ENCODE measurements at regions not wholly inside any gene's neighbourhood (a gene's known extent, or its start where the extent isn't known, plus 50 kb on each side); places are given as distances from the start of the nearest gene placed in this dataset.

GRCh38 chr3:107455621-107456020 lies 67.1 kb upstream of the BBX start:
- BruUV-seq (replicated peaks), result no TSS peak
- no peak for DNase-seq
- H3K9me3 ChIP-seq (ENCODE audit: control insufficient read depth, insufficient read depth, low read length), result no peaks in the 10 kb centered on the region
- H3K56ac ChIP-seq (ENCODE audit: extremely low read depth, insufficient read depth, low read length), result no peak overlapping the region
- no peak overlapping the region for H3K4me3 ChIP-seq (ENCODE audit: insufficient read depth, low read depth, low read length)
- intact Hi-C loops (cut with micrococcal nuclease) (no loop called here), in situ Hi-C loops (cut with MboI; ENCODE audit: low sequenced_read_pairs) (no loop called here), dilution Hi-C loops (cut with HindIII; ENCODE audit: low sequenced_read_pairs, unreplicated experiment) (no loop called here)
- ChIA-PET CTCF (no interaction called here), POLR2A (ENCODE audit: unreplicated experiment) (no interaction called here)
- no peaks in the 10 kb centered on the region for H4K20me1 ChIP-seq (ENCODE audit: insufficient read depth, low read length)
- H3K27ac ChIP-seq (ENCODE audit: insufficient read depth, low read length), result no peak overlapping the region
- H4K91ac ChIP-seq (ENCODE audit: insufficient read depth, low read depth, low read length), result no peak overlapping the region
- no peak overlapping the region for H3K9ac ChIP-seq (ENCODE audit: low read depth, low read length)
- no peak overlapping the region for H2AK5ac ChIP-seq (ENCODE audit: low read depth, low read length)
- TF ChIP-seq MAZ (IDR thresholded peaks at IDR 0.05; ENCODE audit: borderline replicate concordance, low read depth, low read length) (no peak), RAD21 (IDR thresholded peaks at IDR 0.05; ENCODE audit: low read length) (no peak), RFX5 (IDR thresholded peaks at IDR 0.05; ENCODE audit: low read depth, low read length) (no peak), CEBPB (IDR thresholded peaks at IDR 0.05; ENCODE audit: low read depth, low read length) (no peak), POLR2A (IDR thresholded peaks at IDR 0.05; ENCODE audit: low read depth, low read length) (no peak), ELK1 (IDR thresholded peaks at IDR 0.05; ENCODE audit: borderline replicate concordance, low read depth, low read length) (no peak), CTCF (conservative IDR thresholded peaks at IDR 0.05; ENCODE audit: low read depth, low read length) (no peak), SMC3 (IDR thresholded peaks at IDR 0.05; ENCODE audit: low read depth, low read length) (no peak), CHD1 (IDR thresholded peaks at IDR 0.05; ENCODE audit: low read depth, low read length) (no peak), FOS (IDR thresholded peaks at IDR 0.05; ENCODE audit: low read depth, low read length) (no peak)
- no peak overlapping the region for H4K8ac ChIP-seq (ENCODE audit: low read depth in 2 of 2, low read length in 2 of 2)
- no peak overlapping the region for H2BK120ac ChIP-seq (ENCODE audit: low read depth, low read length)
- H2AK9ac ChIP-seq (replicated peaks; ENCODE audit: low read depth, low read length, poor library complexity), result no peak overlapping the region
- no peak overlapping the region for H3K18ac ChIP-seq (ENCODE audit: low read depth, low read length)
- no peaks in the 10 kb centered on the region for H3K27me3 ChIP-seq (ENCODE audit: control insufficient read depth, insufficient read depth, low read length)
- no peak overlapping the region for H3K14ac ChIP-seq (replicated peaks; ENCODE audit: low read depth, low read length)
- WGBS, 2 experiments (ENCODE audit: extremely low coverage in 2 of 2, insufficient read length in 1 of 2), result no CpG with 5 or more reads among the region's 1 CpG
- H2AFZ ChIP-seq (replicated peaks; ENCODE audit: low read length, poor library complexity), result no peak overlapping the region
- ATAC-seq (ENCODE audit: low read depth), result no peak
- H3K23ac ChIP-seq (ENCODE audit: low read depth, low read length), result no peak overlapping the region
- H2BK20ac ChIP-seq (ENCODE audit: low read depth, low read length), result no peak overlapping the region
- no peaks in the 10 kb centered on the region for H3K79me1 ChIP-seq (ENCODE audit: low read depth in 1 of 2, low read length in 2 of 2)
- H3K4ac ChIP-seq (ENCODE audit: low read depth, low read length), result no peak overlapping the region
- H4K5ac ChIP-seq (ENCODE audit: low read depth, low read length), result no peak overlapping the region
- H2BK5ac ChIP-seq (ENCODE audit: low read depth, low read length, poor library complexity, severe bottlenecking), result no peak overlapping the region
- H3K4me2 ChIP-seq (ENCODE audit: low read depth, low read length), result no peak overlapping the region
- H3K4me1 ChIP-seq (ENCODE audit: control insufficient read depth, insufficient read depth, low read length), result no peaks in the 10 kb centered on the region
- H2BK15ac ChIP-seq (ENCODE audit: low read depth, low read length), result no peak overlapping the region
- H3K36me3 ChIP-seq (ENCODE audit: control insufficient read depth, insufficient read depth, low read length), result no peaks in the 10 kb centered on the region
- no peaks in the 10 kb centered on the region for H3K9me1 ChIP-seq (ENCODE audit: insufficient read depth, low read length)

Data from IMR-90 (cell line).